Activated CD4-positive, alpha-beta T cell treated with anti-CD3 and anti-CD28 coated beads for 36 hours (primary cell): ENCODE measurements at regions not wholly inside any gene's neighbourhood (a gene's known extent, or its start where the extent isn't known, plus 50 kb on each side); places are given as distances from the start of the nearest gene placed in this dataset.
"Not testable (repeated sequence)": the region's sequence is repeated elsewhere in the genome, so short reads cannot be mapped to it uniquely, and the experiment has no call there.

Experiments
- ATAC-seq: fragments of 200-7000 bp; cut with Tn5 transposase; one replicate; pipeline ENCODE4 v1.10.0; 2021; ENCODE audit warnings: mild to moderate bottlenecking, moderate library complexity
- CTCF ChIA-PET: fragments of 350-600 bp; sonication (Branson Sonifier 250); formaldehyde crosslinking; loops from one replicate; lab custom pipeline; 2021; ENCODE audit warnings: antibody characterized with exemption; lab: Charles Lee
- POLR2A ChIA-PET: fragments of 350-600 bp; sonication (Branson Sonifier 250); formaldehyde crosslinking; loops from one replicate; lab custom pipeline; 2021; ENCODE audit warnings: antibody characterized with exemption, inconsistent platforms; lab: Charles Lee
- DNase-seq: peaks from one replicate; pipeline ENCODE4 v3.0.0-alpha.2; 2020
- H3K27ac Mint-ChIP-seq: one replicate; pipeline ENCODE4 v1.8.0; 2021; ENCODE audit warnings: mixed read lengths
- H3K27me3 Mint-ChIP-seq: one replicate; pipeline ENCODE4 v1.8.0; 2021; ENCODE audit warnings: mixed read lengths
- H3K36me3 Mint-ChIP-seq: one replicate; pipeline ENCODE4 v1.8.0; 2021; ENCODE audit warnings: low read depth, mixed read lengths
- H3K4me1 Mint-ChIP-seq: one replicate; pipeline ENCODE4 v1.8.0; 2021; ENCODE audit warnings: mixed read lengths
- H3K4me3 Mint-ChIP-seq: one replicate; pipeline ENCODE4 v1.8.0; 2021; ENCODE audit warnings: mild to moderate bottlenecking, moderate library complexity, mixed read lengths
- H3K9me3 Mint-ChIP-seq: one replicate; pipeline ENCODE4 v1.8.0; 2021; ENCODE audit warnings: low read depth, mixed read lengths
- intact Hi-C, 2 experiments: fragments of 100-400 bp; cut with DNase I in 1 of 2; cut with micrococcal nuclease in 1 of 2; formaldehyde crosslinking; loops; one replicate each; pipeline versions ENCODE4 v1.14.2 to v1.15.1; 2022 to 2024; cut with DNase I, micrococcal nuclease

- H3K9me3 Mint-ChIP-seq, result peaks cover 8% of the 10 kb centered on the region
- no peaks in the 10 kb centered on the region for H3K36me3 Mint-ChIP-seq
- POLR2A ChIA-PET, result no interaction called here
- no peak overlapping the region for H3K27ac Mint-ChIP-seq
- no peaks in the 10 kb centered on the region for H3K27me3 Mint-ChIP-seq
- ATAC-seq (no peak), DNase-seq (no peak)
- intact Hi-C loops, result no loop called here
- H3K4me3 Mint-ChIP-seq, result no peak overlapping the region
- H3K4me1 Mint-ChIP-seq, result no peaks in the 10 kb centered on the region
- CTCF ChIA-PET, result no interaction called here
Observed at GRCh38 chr2:56571074-56571473, 387.3 kb downstream of the CCDC85A start.

DNA sequence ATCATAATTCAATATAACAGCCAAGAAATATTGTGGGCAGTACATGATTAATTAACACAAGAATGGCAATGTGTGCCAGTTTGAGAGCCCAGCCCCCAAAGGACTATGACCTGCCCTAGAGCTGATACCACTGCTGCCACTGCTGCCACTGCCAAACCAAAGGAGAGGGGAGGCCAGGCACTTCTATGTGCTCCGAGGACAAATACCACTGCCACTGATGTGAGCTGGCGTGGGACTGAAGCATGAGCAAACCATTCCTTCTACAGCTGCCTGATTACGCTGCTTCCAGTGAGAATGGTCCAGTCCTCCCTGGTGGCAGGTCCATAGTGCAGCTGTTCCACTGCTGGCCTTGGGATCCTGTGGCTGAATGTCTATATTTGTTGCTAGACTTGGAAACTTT lies 392.2 kb downstream of the CCDC85A start:
- Mint-ChIP-seq H3K9me3 (peaks cover 16% of the 10 kb centered on the region), H3K4me1 (no peaks in the 10 kb centered on the region), H3K27ac (no peak overlapping the region), H3K36me3 (no peaks in the 10 kb centered on the region), H3K27me3 (no peaks in the 10 kb centered on the region), H3K4me3 (no peak overlapping the region)
- DNase-seq (no peak), ATAC-seq (no peak)
- POLR2A ChIA-PET, result no interaction called here
- CTCF ChIA-PET, result interaction anchor here (0.6 kb wide), 1 partner anchor 274 kb away, joined by 3 read pairs; no protein-coding TSS in a partner anchor
- intact Hi-C loops, result no loop called here

DNA sequence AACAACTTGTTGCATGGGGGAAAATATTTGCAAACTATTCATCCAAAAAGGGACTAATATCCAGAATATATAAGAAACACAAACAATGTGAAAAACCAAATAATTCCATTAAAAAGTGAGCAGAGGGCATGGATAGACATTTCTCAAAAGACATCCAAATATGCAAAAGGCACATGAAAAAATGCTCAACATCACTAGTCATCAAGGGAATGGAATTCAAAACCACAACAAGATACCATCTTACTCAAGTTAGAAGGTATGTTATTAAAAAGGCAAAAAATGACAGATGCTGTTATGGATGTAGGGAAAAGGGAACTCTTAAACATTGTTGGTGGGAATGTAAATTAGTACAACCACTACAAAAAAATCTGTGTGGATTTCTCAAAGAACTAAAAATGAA lies 396.5 kb downstream of the CCDC85A start:
- POLR2A ChIA-PET, result no interaction called here
- H3K4me1 Mint-ChIP-seq, result no peaks in the 10 kb centered on the region
- H3K36me3 Mint-ChIP-seq, result no peaks in the 10 kb centered on the region
- DNase-seq, result no peak
- ATAC-seq, result no peak
- intact Hi-C loops, result no loop called here
- H3K4me3 Mint-ChIP-seq, result no peak overlapping the region
- H3K27ac Mint-ChIP-seq, result no peak overlapping the region
- CTCF ChIA-PET, result interaction anchor here (1.4 kb wide), 1 partner anchor 12 kb away, joined by 3 read pairs; no protein-coding TSS in a partner anchor
- H3K27me3 Mint-ChIP-seq, result no peaks in the 10 kb centered on the region
- H3K9me3 Mint-ChIP-seq, result peaks cover 8% of the 10 kb centered on the region

- intact Hi-C loops, result no loop called here
- no peak overlapping the region for H3K4me3 Mint-ChIP-seq
- ChIA-PET POLR2A (no interaction called here), CTCF (no interaction called here)
- H3K9me3 Mint-ChIP-seq, result peaks cover 3% of the 10 kb centered on the region
- no peaks in the 10 kb centered on the region for H3K27me3 Mint-ChIP-seq
- ATAC-seq (no peak), DNase-seq (no peak)
- H3K27ac Mint-ChIP-seq, result no peak overlapping the region
- H3K36me3 Mint-ChIP-seq, result no peaks in the 10 kb centered on the region
- H3K4me1 Mint-ChIP-seq, result no peaks in the 10 kb centered on the region
Observed at GRCh38 chr2:56582570-56582969, 398.8 kb downstream of the CCDC85A start.

DNA sequence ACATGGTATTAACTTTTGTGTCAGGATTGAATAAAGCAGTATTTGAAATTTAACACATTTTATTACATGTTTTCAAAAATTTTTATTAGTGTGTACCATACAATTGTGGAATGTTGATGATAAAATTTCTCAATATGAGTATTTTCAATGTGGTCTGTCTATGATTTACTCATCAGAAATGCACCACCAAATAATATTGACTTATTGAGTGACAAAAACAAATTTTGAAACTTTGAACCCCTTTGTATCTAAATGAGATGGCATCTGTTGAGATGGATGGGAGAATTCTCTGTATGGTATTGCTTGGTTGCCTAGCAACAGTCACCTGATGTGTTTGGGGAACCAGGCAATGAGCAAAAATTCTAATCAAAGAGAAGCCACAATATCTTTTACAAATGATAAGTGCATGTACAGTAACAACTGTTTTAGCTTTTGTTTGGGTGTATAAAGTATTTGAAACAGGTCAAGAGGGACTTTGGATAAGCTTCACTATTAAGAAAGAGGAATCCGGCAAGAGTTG lies 400.1 kb downstream of the CCDC85A start:
- intact Hi-C loops, result no loop called here

DNA sequence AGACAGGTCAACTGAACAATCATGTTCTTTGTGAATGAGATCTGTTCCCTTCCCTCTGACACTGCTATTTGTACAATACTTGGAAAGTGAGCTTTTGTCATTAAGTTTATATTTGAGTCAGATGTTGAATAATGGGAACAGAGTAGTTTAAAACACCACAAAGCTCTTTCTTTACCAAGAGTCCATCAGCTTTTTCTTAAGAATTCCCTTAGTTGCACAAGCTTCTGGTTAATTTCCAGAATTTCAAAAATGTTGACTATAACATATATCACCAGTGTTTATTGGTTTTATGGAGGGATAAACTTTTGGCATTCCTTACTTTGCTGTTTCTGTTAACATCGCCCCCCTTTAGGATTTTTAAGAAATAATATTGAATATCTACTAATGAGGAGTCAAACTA lies 403.7 kb downstream of the CCDC85A start:
- Mint-ChIP-seq H3K4me3 (no peak overlapping the region), H3K36me3 (no peaks in the 10 kb centered on the region), H3K9me3 (no peaks in the 10 kb centered on the region), H3K27ac (no peak overlapping the region), H3K27me3 (no peaks in the 10 kb centered on the region), H3K4me1 (no peaks in the 10 kb centered on the region)
- ChIA-PET POLR2A (no interaction called here), CTCF (no interaction called here)
- intact Hi-C loops, result no loop called here
- DNase-seq (no peak), ATAC-seq (no peak)

More for the DNA sequence above, 400.1 kb downstream of the CCDC85A start:
- Mint-ChIP-seq H3K27ac (no peak overlapping the region), H3K9me3 (peaks cover 2% of the 10 kb centered on the region), H3K4me1 (no peaks in the 10 kb centered on the region), H3K36me3 (no peaks in the 10 kb centered on the region), H3K27me3 (no peaks in the 10 kb centered on the region), H3K4me3 (no peak overlapping the region)
- ChIA-PET POLR2A (no interaction called here), CTCF (no interaction called here)
- ATAC-seq (no peak), DNase-seq (no peak)

- intact Hi-C loops, result no loop called here
- ATAC-seq (no peak), DNase-seq (no peak)
- Mint-ChIP-seq H3K27me3 (no peaks in the 10 kb centered on the region), H3K9me3 (no peaks in the 10 kb centered on the region), H3K4me1 (no peaks in the 10 kb centered on the region), H3K4me3 (no peak overlapping the region), H3K27ac (no peak overlapping the region), H3K36me3 (no peaks in the 10 kb centered on the region)
- POLR2A ChIA-PET, result no interaction called here
- CTCF ChIA-PET, result no interaction called here
Observed at GRCh38 chr2:56589194-56589593, 405.4 kb downstream of the CCDC85A start.

- no peaks in the 10 kb centered on the region for H3K9me3 Mint-ChIP-seq
- CTCF ChIA-PET, result no interaction called here
Observed at GRCh38 chr2:56589835-56590234, 406.0 kb downstream of the CCDC85A start.

GRCh38 chr2:56590611-56591010 lies 406.8 kb downstream of the CCDC85A start:
- DNase-seq (no peak), ATAC-seq (no peak)
- Mint-ChIP-seq H3K27me3 (no peaks in the 10 kb centered on the region), H3K4me1 (no peaks in the 10 kb centered on the region), H3K27ac (no peak overlapping the region), H3K9me3 (no peaks in the 10 kb centered on the region), H3K36me3 (no peaks in the 10 kb centered on the region), H3K4me3 (no peak overlapping the region)
- intact Hi-C loops, result no loop called here
- ChIA-PET CTCF (no interaction called here), POLR2A (no interaction called here)

More at GRCh38 chr2:56589835-56590234, 406.0 kb downstream of the CCDC85A start:
- no peaks in the 10 kb centered on the region for H3K36me3 Mint-ChIP-seq
- H3K4me3 Mint-ChIP-seq, result no peak overlapping the region
- no peak overlapping the region for H3K27ac Mint-ChIP-seq
- H3K4me1 Mint-ChIP-seq, result no peaks in the 10 kb centered on the region
- H3K27me3 Mint-ChIP-seq, result no peaks in the 10 kb centered on the region
- no peak for DNase-seq
- POLR2A ChIA-PET, result no interaction called here
- intact Hi-C loops, result no loop called here
- ATAC-seq, result no peak

- H3K4me3 Mint-ChIP-seq, intact Hi-C loops, H3K27ac Mint-ChIP-seq, H3K9me3 Mint-ChIP-seq, H3K27me3 Mint-ChIP-seq, DNase-seq, CTCF ChIA-PET, POLR2A ChIA-PET, H3K4me1 Mint-ChIP-seq, H3K36me3 Mint-ChIP-seq, ATAC-seq: not testable (repeated sequence)
Observed at GRCh38 chr2:56606086-56606485, 422.3 kb downstream of the CCDC85A start.

DNA sequence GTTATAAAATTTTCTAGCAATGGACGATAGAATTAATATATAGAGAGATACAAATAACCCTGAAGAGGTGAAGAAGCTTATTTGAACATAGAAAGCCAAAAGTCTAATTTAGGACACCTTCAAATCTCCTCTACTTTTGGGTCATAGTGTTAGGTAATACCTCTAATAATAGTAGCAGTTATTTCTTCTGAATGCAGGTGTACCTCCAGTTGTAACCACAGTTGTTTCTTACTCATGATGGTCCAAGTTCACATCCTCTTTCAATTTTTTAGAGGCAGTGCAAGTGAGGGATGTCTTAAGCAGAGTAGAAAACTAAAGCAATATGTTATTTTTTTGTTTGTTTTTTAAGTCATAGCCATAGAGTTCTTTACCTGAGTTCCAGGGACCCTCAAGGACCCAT lies 429.5 kb downstream of the CCDC85A start:
- H3K27ac Mint-ChIP-seq, result no peak overlapping the region
- no peaks in the 10 kb centered on the region for H3K36me3 Mint-ChIP-seq
- H3K4me3 Mint-ChIP-seq, result no peak overlapping the region
- no peaks in the 10 kb centered on the region for H3K27me3 Mint-ChIP-seq
- ChIA-PET POLR2A (no interaction called here), CTCF (interaction anchor here (1.0 kb wide), 1 partner anchor 12 kb away, joined by 3 read pairs; no protein-coding TSS in a partner anchor)
- intact Hi-C loops, result no loop called here
- H3K9me3 Mint-ChIP-seq, result no peaks in the 10 kb centered on the region
- no peaks in the 10 kb centered on the region for H3K4me1 Mint-ChIP-seq
- ATAC-seq, result no peak
- no peak for DNase-seq

GRCh38 chr2:56613920-56614319 lies 430.1 kb downstream of the CCDC85A start:
- no peak for DNase-seq
- H3K27me3 Mint-ChIP-seq, result no peaks in the 10 kb centered on the region
- intact Hi-C loops, result no loop called here
- H3K9me3 Mint-ChIP-seq, result no peaks in the 10 kb centered on the region
- H3K4me3 Mint-ChIP-seq, result no peak overlapping the region
- H3K36me3 Mint-ChIP-seq, result no peaks in the 10 kb centered on the region
- ATAC-seq, result no peak
- ChIA-PET CTCF (no interaction called here), POLR2A (no interaction called here)
- no peak overlapping the region for H3K27ac Mint-ChIP-seq
- no peaks in the 10 kb centered on the region for H3K4me1 Mint-ChIP-seq

GRCh38 chr2:56615760-56616159 lies 432.0 kb downstream of the CCDC85A start:
- H3K4me3 Mint-ChIP-seq, result no peak overlapping the region
- no peaks in the 10 kb centered on the region for H3K9me3 Mint-ChIP-seq
- H3K36me3 Mint-ChIP-seq, result no peaks in the 10 kb centered on the region
- intact Hi-C loops, result no loop called here
- H3K4me1 Mint-ChIP-seq, result no peaks in the 10 kb centered on the region
- ChIA-PET POLR2A (no interaction called here), CTCF (no interaction called here)
- no peaks in the 10 kb centered on the region for H3K27me3 Mint-ChIP-seq
- H3K27ac Mint-ChIP-seq, result no peak overlapping the region
- DNase-seq (no peak), ATAC-seq (no peak)
